H1 (cell line): ENCODE measurements at regions not wholly inside any gene's neighbourhood (a gene's known extent, or its start where the extent isn't known, plus 50 kb on each side); places are given as distances from the start of the nearest gene placed in this dataset.

Source experiments
- BRCA1 ChIP-seq: IDR thresholded peaks from 2 replicates; pipeline ENCODE4 v1.6.1; 2012; ENCODE audit warnings: low read depth, low read length, improper control_type of control experiment
- CREB1 ChIP-seq: IDR thresholded peaks from 2 replicates; pipeline ENCODE4 v1.6.1; 2012; ENCODE audit warnings: inconsistent platforms
- EP300 ChIP-seq, 2 experiments: IDR thresholded peaks; 1 replicate in 1 of 2; 2 replicates in 1 of 2; pipeline ENCODE4 v1.6.1; 2011 to 2012; ENCODE audit warnings: low read depth in 2 of 2, low read length in 2 of 2, mild to moderate bottlenecking in 2 of 2, borderline replicate concordance in 1 of 2, inconsistent platforms in 1 of 2, moderate library complexity in 1 of 2
- EZH2 ChIP-seq: fragments of 200-600 bp; sonication (generic); IDR thresholded peaks from 2 replicates; pipeline ENCODE4 v1.7.1; 2012; ENCODE audit warnings: low read depth, mild to moderate bottlenecking, moderate library complexity, low read length, inconsistent platforms; ENCODE audit not compliant: severe bottlenecking
- POLR2A ChIP-seq, 2 experiments: IDR thresholded peaks; 1 replicate in 1 of 2; 2 replicates in 1 of 2; pipeline ENCODE4 v1.6.1; 2011; ENCODE audit warnings: low read depth in 2 of 2, low read length in 2 of 2, mild to moderate bottlenecking in 2 of 2; ENCODE audit errors: control extremely low read depth in 1 of 2
- RAD21 ChIP-seq, 2 experiments: IDR thresholded peaks in 1 of 2; conservative IDR thresholded peaks in 1 of 2; 2 replicates each; pipeline ENCODE4 v1.6.1; 2011; ENCODE audit warnings: low read depth in 2 of 2, low read length in 2 of 2, improper control_type of control experiment in 1 of 2, inconsistent platforms in 1 of 2, mild to moderate bottlenecking in 1 of 2, moderate library complexity in 1 of 2
- RNF2 ChIP-seq: fragments of 200-900, 300-1000 bp; sonication (generic); IDR thresholded peaks from 2 replicates; pipeline ENCODE4 v1.7.1; 2016; ENCODE audit warnings: borderline replicate concordance, low read depth, mild to moderate bottlenecking, antibody characterized with exemption, low read length; ENCODE audit not compliant: poor library complexity, severe bottlenecking; ENCODE audit errors: missing control alignments
- TAF1 ChIP-seq: IDR thresholded peaks from 2 replicates; pipeline ENCODE4 v1.6.1; 2011; ENCODE audit warnings: mild to moderate bottlenecking, low read depth, low read length
- TF ChIP-seq, protein P1 (sequence below): IDR thresholded peaks from 2 replicates; pipeline ENCODE4 v1.6.1; 2011; ENCODE audit warnings: low read length, improper control_type of control experiment
- TF ChIP-seq, protein P2 (sequence below), 3 experiments: IDR thresholded peaks; 1 replicate in 2 of 3; 2 replicates in 1 of 3; pipeline versions ENCODE4 v1.5.1 to v1.6.1; 2011; ENCODE audit warnings: low read length in 3 of 3, mild to moderate bottlenecking in 3 of 3, inconsistent platforms in 2 of 3, low read depth in 1 of 3, moderate library complexity in 1 of 3; ENCODE audit not compliant: insufficient read depth in 1 of 3; ENCODE audit errors: control extremely low read depth in 1 of 3

DNA sequence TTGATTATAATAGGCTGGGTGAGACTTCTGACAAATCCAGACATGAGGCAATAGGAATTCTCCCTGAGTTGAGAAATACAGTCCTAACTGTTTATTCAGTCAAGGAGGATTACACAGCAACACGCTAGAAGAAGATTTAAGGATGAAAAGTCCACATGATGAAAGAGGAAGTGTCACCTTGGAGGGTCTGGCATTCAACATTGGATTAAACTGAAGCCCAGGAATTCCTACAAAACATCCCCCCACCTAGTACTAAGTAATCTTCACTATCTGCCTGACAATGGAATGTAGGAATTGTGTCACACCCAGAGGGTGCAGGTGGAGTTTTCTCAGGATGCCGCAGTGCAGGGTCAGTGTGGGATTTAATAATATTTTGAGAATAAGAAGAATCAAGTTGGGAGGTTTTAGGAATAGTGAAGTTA, 142.4 kb downstream of the SOCS6 start:
- TF ChIP-seq, protein P1, sequence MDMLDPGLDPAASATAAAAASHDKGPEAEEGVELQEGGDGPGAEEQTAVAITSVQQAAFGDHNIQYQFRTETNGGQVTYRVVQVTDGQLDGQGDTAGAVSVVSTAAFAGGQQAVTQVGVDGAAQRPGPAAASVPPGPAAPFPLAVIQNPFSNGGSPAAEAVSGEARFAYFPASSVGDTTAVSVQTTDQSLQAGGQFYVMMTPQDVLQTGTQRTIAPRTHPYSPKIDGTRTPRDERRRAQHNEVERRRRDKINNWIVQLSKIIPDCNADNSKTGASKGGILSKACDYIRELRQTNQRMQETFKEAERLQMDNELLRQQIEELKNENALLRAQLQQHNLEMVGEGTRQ: no peak
- TF ChIP-seq POLR2A (IDR thresholded peaks at IDR 0.05; ENCODE audit: control extremely low read depth in 1 of 2, low read depth in 2 of 2, low read length in 2 of 2) (no peak), EZH2 (no peak), BRCA1 (no peak), RAD21 (IDR thresholded peaks at IDR 0.05 in 1 of 2, conservative IDR thresholded peaks at IDR 0.05 in 1 of 2; ENCODE audit: low read depth in 2 of 2, low read length in 2 of 2) (no peak), RNF2 (no peak), CREB1 (no peak), TAF1 (no peak), EP300 (IDR thresholded peaks at IDR 0.05; ENCODE audit: borderline replicate concordance in 1 of 2, low read depth in 2 of 2, low read length in 2 of 2) (no peak)
- TF ChIP-seq, protein P2, sequence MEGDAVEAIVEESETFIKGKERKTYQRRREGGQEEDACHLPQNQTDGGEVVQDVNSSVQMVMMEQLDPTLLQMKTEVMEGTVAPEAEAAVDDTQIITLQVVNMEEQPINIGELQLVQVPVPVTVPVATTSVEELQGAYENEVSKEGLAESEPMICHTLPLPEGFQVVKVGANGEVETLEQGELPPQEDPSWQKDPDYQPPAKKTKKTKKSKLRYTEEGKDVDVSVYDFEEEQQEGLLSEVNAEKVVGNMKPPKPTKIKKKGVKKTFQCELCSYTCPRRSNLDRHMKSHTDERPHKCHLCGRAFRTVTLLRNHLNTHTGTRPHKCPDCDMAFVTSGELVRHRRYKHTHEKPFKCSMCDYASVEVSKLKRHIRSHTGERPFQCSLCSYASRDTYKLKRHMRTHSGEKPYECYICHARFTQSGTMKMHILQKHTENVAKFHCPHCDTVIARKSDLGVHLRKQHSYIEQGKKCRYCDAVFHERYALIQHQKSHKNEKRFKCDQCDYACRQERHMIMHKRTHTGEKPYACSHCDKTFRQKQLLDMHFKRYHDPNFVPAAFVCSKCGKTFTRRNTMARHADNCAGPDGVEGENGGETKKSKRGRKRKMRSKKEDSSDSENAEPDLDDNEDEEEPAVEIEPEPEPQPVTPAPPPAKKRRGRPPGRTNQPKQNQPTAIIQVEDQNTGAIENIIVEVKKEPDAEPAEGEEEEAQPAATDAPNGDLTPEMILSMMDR (IDR thresholded peaks at IDR 0.05; ENCODE audit: control extremely low read depth in 1 of 3, insufficient read depth in 1 of 3, low read depth in 1 of 3, low read length in 3 of 3): no peak
